HL-60 (cell line): ENCODE measurements at regions not wholly inside any gene's neighbourhood (a gene's known extent, or its start where the extent isn't known, plus 50 kb on each side); places are given as distances from the start of the nearest gene placed in this dataset.
A peak's percentile ranks its signal among the peaks of the same experiment; 100 is the strongest.

Experiments
- DNase-seq, 2 experiments: peaks; one replicate each; pipeline ENCODE4 v3.0.0-alpha.2; 2010 to 2020; ENCODE audit warnings: low read depth in 1 of 2, low spot score in 1 of 2
- H3K27ac ChIP-seq: fragments of 250-450 bp; sonication (Bioruptor Pico); replicated peaks from 2 replicates; pipeline ENCODE4 v1.5.1; 2020; ENCODE audit warnings: mild to moderate bottlenecking, moderate library complexity
- H3K27me3 ChIP-seq: fragments of 250-450 bp; sonication (Bioruptor Pico); 2 replicates; pipeline ENCODE4 v1.5.1; 2021; ENCODE audit warnings: mild to moderate bottlenecking, moderate library complexity; ENCODE audit not compliant: insufficient read depth, poor library complexity, severe bottlenecking
- H3K4me3 ChIP-seq: replicated peaks from 2 replicates; pipeline ENCODE4 v1.5.1; 2011; ENCODE audit warnings: mild to moderate bottlenecking, control low read depth, low read length; ENCODE audit not compliant: insufficient read depth
- CTCF ChIP-seq: IDR thresholded peaks from one replicate; pipeline ENCODE4 v1.5.1; 2011; ENCODE audit warnings: low read length, control low read depth, inconsistent platforms; ENCODE audit not compliant: insufficient read depth
- GABPA ChIP-seq: IDR thresholded peaks from 2 replicates; pipeline ENCODE4 v1.6.1; 2012; ENCODE audit warnings: low read depth
- POLR2AphosphoS5 ChIP-seq: IDR thresholded peaks from 2 replicates; pipeline ENCODE4 v1.6.1; 2012; ENCODE audit warnings: low read depth
- REST ChIP-seq: IDR thresholded peaks from 2 replicates; pipeline ENCODE4 v1.6.1; 2012; ENCODE audit warnings: low read depth; ENCODE audit not compliant: insufficient replicate concordance
- SPI1 ChIP-seq: IDR thresholded peaks from 2 replicates; pipeline ENCODE4 v1.6.1; 2012; ENCODE audit warnings: low read depth, mild to moderate bottlenecking, borderline replicate concordance

- no peak overlapping the region for H3K4me3 ChIP-seq
- H3K27ac ChIP-seq: no peak overlapping the region
- no peak for DNase-seq
- H3K27me3 ChIP-seq: no peaks in the 10 kb centered on the region
- TF ChIP-seq SPI1 (no peak), POLR2AphosphoS5 (no peak)
These were observed 55.3 kb downstream of the RPL10L start for GRCh38 chr14:46596236-46596635.

GRCh38 chr14:46582826-46583225 is 68.8 kb downstream of the RPL10L start:
- H3K4me3 ChIP-seq: no peak overlapping the region
- H3K27ac ChIP-seq: no peak overlapping the region
- H3K27me3 ChIP-seq: no peaks in the 10 kb centered on the region
- no peak for TF ChIP-seq GABPA
- TF ChIP-seq CTCF: no peak
- no peak for TF ChIP-seq POLR2AphosphoS5
- TF ChIP-seq REST: no peak
- no peak for TF ChIP-seq SPI1
- no peak for DNase-seq

GRCh38 chr14:46581036-46581671 is 70.4 kb downstream of the RPL10L start:
- H3K4me3 ChIP-seq: no peak overlapping the region
- TF ChIP-seq CTCF: no peak
- no peak for TF ChIP-seq GABPA
- no peak for TF ChIP-seq SPI1
- TF ChIP-seq REST: no peak
- TF ChIP-seq POLR2AphosphoS5: no peak
- H3K27ac ChIP-seq: no peak overlapping the region
- no peaks in the 10 kb centered on the region for H3K27me3 ChIP-seq
- DNase-seq: peak in 1 of 2 experiments; percentile 43

GRCh38 chr14:46574978-46575375 is 76.6 kb downstream of the RPL10L start:
- Histone ChIP-seq H3K27me3 (no peaks in the 10 kb centered on the region), H3K4me3 (no peak overlapping the region), H3K27ac (no peak overlapping the region)
- no peak for TF ChIP-seq REST
- DNase-seq: no peak
